ENCODE measurements at regions not wholly inside any gene's neighbourhood (a gene's known extent, or its start where the extent isn't known, plus 50 kb on each side); places are given as distances from the start of the nearest gene placed in this dataset.

DNA sequence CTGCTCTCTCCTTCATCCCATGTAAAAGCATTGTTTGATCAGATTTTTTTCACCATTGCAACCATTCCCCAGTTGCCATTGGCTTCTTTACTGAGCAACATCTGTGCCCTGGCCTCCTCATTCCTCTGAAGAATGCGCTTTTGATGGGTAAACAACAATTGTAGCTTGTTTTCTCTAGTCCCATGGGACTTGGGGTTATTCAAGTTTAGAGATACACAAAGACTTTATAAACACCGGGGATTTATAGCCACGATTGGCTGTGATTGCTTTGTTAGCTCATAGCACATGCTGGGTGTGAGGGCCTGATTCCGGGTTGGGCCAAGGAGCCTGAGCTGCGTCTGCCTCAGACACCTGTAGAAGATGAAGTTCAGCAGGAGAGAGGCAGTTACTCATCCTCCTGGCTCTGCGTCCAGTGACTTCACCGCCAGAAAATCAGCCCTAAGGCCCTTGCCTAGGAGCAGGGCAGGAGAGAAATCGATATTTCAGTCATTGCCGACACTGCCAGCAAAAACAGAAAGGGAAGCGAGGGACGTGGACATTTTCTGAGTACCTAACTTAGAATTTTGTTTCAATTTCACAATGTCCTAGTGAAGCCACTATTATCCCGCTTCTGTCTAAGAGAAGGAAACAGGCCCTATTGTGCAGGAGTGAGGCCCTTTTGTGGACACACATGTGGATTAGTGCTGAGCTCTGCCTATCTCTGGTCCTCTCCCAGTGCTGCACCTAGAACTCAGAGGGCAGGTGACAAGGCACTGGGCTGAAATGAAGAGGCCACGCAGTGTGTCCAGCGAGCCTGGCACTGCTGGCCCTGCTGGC, 159.8 kb upstream of the USP24 start:
- Histone ChIP-seq H4K20me1 (ENCODE audit: control insufficient read depth, insufficient read depth) (no peaks in the 10 kb centered on the region), H3K27me3 (replicated peaks in 1 of 2; ENCODE audit: control insufficient read depth in 2 of 2, insufficient read depth in 2 of 2, low read length in 1 of 2) (no peaks in the 10 kb centered on the region; a peak in 1 of 4 replicates), H3K9ac (ENCODE audit: control insufficient read depth, insufficient read depth, low read length) (no peak overlapping the region), H3K79me2 (ENCODE audit: control insufficient read depth, insufficient read depth, low read length) (no peaks in the 10 kb centered on the region), H3K36me3 (ENCODE audit: control insufficient read depth in 2 of 2, insufficient read depth in 2 of 2, low read length in 1 of 2) (no peaks in the 10 kb centered on the region), H3K4me2 (ENCODE audit: control insufficient read depth, insufficient read depth) (no peak overlapping the region), H2AFZ (ENCODE audit: control insufficient read depth, low read depth, low read length) (no peak overlapping the region), H3K4me1 (ENCODE audit: control insufficient read depth, insufficient read depth, low read length) (no peaks in the 10 kb centered on the region), H3K9me3 (replicated peaks; ENCODE audit: control insufficient read depth, insufficient read depth, low read length) (no peaks in the 10 kb centered on the region), H3K27ac (ENCODE audit: control insufficient read depth, insufficient read depth) (no peak overlapping the region), H3K4me3 (no peak overlapping the region)
- in situ Hi-C loops (cut with MboI) (loop anchor here (10.0 kb wide), 1 partner anchor 1210 kb away; no protein-coding TSS in a partner anchor), intact Hi-C loops (cut with micrococcal nuclease; ENCODE audit: unreplicated experiment) (loop anchor here (10.0 kb wide), 1 partner anchor 1430 kb away; no protein-coding TSS in a partner anchor)
- TF ChIP-seq NFIC (IDR thresholded peaks at IDR 0.05; ENCODE audit: low read depth, low read length) (no peak), ZNF274 (IDR thresholded peaks at IDR 0.05; ENCODE audit: insufficient read depth, insufficient read length) (no peak), ZZZ3 (IDR thresholded peaks at IDR 0.05; ENCODE audit: control insufficient read depth, insufficient read length, low read depth) (no peak), SUZ12 (IDR thresholded peaks at IDR 0.05; ENCODE audit: unreplicated experiment) (no peak), JUNB (IDR thresholded peaks at IDR 0.05) (no peak), SRF (IDR thresholded peaks at IDR 0.05; ENCODE audit: low read depth in 2 of 2, low read length in 2 of 2) (no peak), RELA (IDR thresholded peaks at IDR 0.05; ENCODE audit: borderline replicate concordance, partially characterized antibody) (no peak), NFYA (IDR thresholded peaks at IDR 0.05; ENCODE audit: borderline replicate concordance, low read depth, low read length) (no peak), BMI1 (IDR thresholded peaks at IDR 0.05; ENCODE audit: borderline replicate concordance) (no peak), ZNF24 (IDR thresholded peaks at IDR 0.05) (no peak), BACH1 (IDR thresholded peaks at IDR 0.05; ENCODE audit: borderline replicate concordance) (no peak), GABPA (IDR thresholded peaks at IDR 0.05; ENCODE audit: low read depth) (no peak), TCF12 (IDR thresholded peaks at IDR 0.05; ENCODE audit: low read depth, low read length) (no peak), POLR2A (IDR thresholded peaks at IDR 0.05; ENCODE audit: low read depth, low read length) (no peak), HCFC1 (IDR thresholded peaks at IDR 0.05; ENCODE audit: low read length) (no peak), SREBF2 (IDR thresholded peaks at IDR 0.05; ENCODE audit: low read length) (no peak), PAX5 (IDR thresholded peaks at IDR 0.05; ENCODE audit: borderline replicate concordance, low read depth, low read length) (no peak), HDGF (IDR thresholded peaks at IDR 0.05) (no peak)
- TF ChIP-seq, protein P1, sequence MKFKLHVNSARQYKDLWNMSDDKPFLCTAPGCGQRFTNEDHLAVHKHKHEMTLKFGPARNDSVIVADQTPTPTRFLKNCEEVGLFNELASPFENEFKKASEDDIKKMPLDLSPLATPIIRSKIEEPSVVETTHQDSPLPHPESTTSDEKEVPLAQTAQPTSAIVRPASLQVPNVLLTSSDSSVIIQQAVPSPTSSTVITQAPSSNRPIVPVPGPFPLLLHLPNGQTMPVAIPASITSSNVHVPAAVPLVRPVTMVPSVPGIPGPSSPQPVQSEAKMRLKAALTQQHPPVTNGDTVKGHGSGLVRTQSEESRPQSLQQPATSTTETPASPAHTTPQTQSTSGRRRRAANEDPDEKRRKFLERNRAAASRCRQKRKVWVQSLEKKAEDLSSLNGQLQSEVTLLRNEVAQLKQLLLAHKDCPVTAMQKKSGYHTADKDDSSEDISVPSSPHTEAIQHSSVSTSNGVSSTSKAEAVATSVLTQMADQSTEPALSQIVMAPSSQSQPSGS (IDR thresholded peaks at IDR 0.05; ENCODE audit: low read length): no peak
- TF ChIP-seq, protein P2, sequence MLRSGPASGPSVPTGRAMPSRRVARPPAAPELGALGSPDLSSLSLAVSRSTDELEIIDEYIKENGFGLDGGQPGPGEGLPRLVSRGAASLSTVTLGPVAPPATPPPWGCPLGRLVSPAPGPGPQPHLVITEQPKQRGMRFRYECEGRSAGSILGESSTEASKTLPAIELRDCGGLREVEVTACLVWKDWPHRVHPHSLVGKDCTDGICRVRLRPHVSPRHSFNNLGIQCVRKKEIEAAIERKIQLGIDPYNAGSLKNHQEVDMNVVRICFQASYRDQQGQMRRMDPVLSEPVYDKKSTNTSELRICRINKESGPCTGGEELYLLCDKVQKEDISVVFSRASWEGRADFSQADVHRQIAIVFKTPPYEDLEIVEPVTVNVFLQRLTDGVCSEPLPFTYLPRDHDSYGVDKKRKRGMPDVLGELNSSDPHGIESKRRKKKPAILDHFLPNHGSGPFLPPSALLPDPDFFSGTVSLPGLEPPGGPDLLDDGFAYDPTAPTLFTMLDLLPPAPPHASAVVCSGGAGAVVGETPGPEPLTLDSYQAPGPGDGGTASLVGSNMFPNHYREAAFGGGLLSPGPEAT (IDR thresholded peaks at IDR 0.05; ENCODE audit: low read depth): no peak
- ChIA-PET CTCF (interaction anchor here (0.6 to 4.7 kb wide), 38 partner anchors 9 to 1504 kb away, joined by 3 to 72 read pairs (median 4); partner anchors contain the start of gene PLPP3), RAD21 (ENCODE audit: unreplicated experiment) (interaction anchor here (1.0 to 6.0 kb wide), 11 partner anchors 9 to 1334 kb away, joined by 3 to 50 read pairs (median 4); no protein-coding TSS in a partner anchor), POLR2A (no interaction called here), SMC1A (ENCODE audit: uncharacterized antibody, unreplicated experiment) (interaction anchor here (0.6 to 3.5 kb wide), 12 partner anchors 11 to 1338 kb away, joined by 3 to 58 read pairs (median 3); no protein-coding TSS in a partner anchor)
- ATAC-seq (peak; percentile 14; the same call in 2 of the 3 replicates), DNase-seq (ENCODE audit: low read depth, low spot score) (no peak), FAIRE-seq (no peak)
- BruUV-seq (replicated peaks): no TSS peak
- WGBS (ENCODE audit: insufficient coverage, insufficient replicate concordance, low lambda C conversion rate, missing lambda C conversion rate): 63% methylated on average over 14 of the region's 14 CpGs
